ENCODE measurements at regions not wholly inside any gene's neighbourhood (a gene's known extent, or its start where the extent isn't known, plus 50 kb on each side); places are given as distances from the start of the nearest gene placed in this dataset.

DNA sequence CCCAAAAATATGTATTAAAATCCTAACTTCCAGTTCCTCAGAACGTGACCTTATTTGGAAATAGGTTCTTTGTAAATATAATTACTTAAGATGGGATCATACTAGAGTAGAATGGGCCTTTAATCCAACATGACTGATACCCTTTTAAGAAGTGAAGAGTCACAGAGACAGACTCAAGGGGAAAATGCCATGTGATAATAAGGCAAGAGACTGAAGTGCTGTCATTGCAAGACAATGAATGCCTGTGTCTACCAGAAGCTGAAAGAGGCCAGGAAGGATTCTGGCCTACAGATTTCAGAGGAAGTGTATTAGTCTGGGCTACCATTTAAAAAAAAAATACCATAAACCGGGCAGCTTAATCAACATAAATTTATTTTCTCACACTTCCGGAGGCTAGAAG, 85.9 kb upstream of the LRRC55 start:
- TF ChIP-seq, protein P1, sequence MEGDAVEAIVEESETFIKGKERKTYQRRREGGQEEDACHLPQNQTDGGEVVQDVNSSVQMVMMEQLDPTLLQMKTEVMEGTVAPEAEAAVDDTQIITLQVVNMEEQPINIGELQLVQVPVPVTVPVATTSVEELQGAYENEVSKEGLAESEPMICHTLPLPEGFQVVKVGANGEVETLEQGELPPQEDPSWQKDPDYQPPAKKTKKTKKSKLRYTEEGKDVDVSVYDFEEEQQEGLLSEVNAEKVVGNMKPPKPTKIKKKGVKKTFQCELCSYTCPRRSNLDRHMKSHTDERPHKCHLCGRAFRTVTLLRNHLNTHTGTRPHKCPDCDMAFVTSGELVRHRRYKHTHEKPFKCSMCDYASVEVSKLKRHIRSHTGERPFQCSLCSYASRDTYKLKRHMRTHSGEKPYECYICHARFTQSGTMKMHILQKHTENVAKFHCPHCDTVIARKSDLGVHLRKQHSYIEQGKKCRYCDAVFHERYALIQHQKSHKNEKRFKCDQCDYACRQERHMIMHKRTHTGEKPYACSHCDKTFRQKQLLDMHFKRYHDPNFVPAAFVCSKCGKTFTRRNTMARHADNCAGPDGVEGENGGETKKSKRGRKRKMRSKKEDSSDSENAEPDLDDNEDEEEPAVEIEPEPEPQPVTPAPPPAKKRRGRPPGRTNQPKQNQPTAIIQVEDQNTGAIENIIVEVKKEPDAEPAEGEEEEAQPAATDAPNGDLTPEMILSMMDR (conservative IDR thresholded peaks at IDR 0.05), result no peak
- Histone ChIP-seq H3K4me1 (ENCODE audit: insufficient read depth, low read length) (no peaks in the 10 kb centered on the region), H4K91ac (ENCODE audit: insufficient read length, low read depth, low read length) (no peak overlapping the region), H2AFZ (ENCODE audit: low read length) (no peak overlapping the region), H3K23me2 (ENCODE audit: insufficient read length, low read depth, low read length, poor library complexity, severe bottlenecking) (no peaks in the 10 kb centered on the region), H3K9ac (ENCODE audit: extremely low read depth, insufficient read length, low read length) (no peak overlapping the region), H2BK5ac (ENCODE audit: insufficient read length, low read length) (no peak overlapping the region), H3K27me3 (ENCODE audit: insufficient read depth, low read length) (no peaks in the 10 kb centered on the region), H2BK15ac (ENCODE audit: low read depth, low read length) (no peak overlapping the region), H3K23ac (ENCODE audit: insufficient read length, low read depth, low read length) (no peak overlapping the region), H4K20me1 (ENCODE audit: control insufficient read depth, insufficient read depth, insufficient read length) (no peaks in the 10 kb centered on the region), H2AK5ac (ENCODE audit: insufficient read length, low read length) (no peak overlapping the region), H3K4me2 (ENCODE audit: insufficient read depth, insufficient read length, low read length) (no peak overlapping the region), H3K79me1 (ENCODE audit: insufficient read depth, low read depth, low read length, poor library complexity, severe bottlenecking) (no peaks in the 10 kb centered on the region), H3K9me3 (ENCODE audit: control insufficient read depth, low read depth, low read length) (no peaks in the 10 kb centered on the region), H3K27ac (ENCODE audit: insufficient read length, low read depth, low read length) (no peak overlapping the region), H3T11ph (ENCODE audit: low read length) (no peak overlapping the region), H3K4ac (ENCODE audit: low read depth, low read length) (no peak overlapping the region), H3K18ac (ENCODE audit: insufficient read length, low read depth, low read length) (no peak overlapping the region), H4K8ac (replicated peaks; ENCODE audit: insufficient read length, low read depth, low read length) (no peak overlapping the region), H4K5ac (ENCODE audit: insufficient read length, low read depth, low read length) (no peak overlapping the region), H2BK12ac (ENCODE audit: insufficient read length, low read depth, low read length) (no peak overlapping the region), H3K56ac (ENCODE audit: insufficient read length, low read depth, low read length) (no peak overlapping the region), H2BK20ac (ENCODE audit: low read depth, low read length, poor library complexity, severe bottlenecking) (no peak overlapping the region), H3K79me2 (ENCODE audit: insufficient read depth, low read length) (no peaks in the 10 kb centered on the region), H2BK120ac (ENCODE audit: low read depth, low read length, poor library complexity, severe bottlenecking) (no peak overlapping the region), H3K14ac (ENCODE audit: insufficient read depth, low read length) (no peak overlapping the region)
- no CpG with 5 or more reads among the region's 3 CpGs for WGBS (ENCODE audit: extremely low coverage, insufficient read length, low lambda C conversion rate)
- Mint-ChIP-seq H3K4me3 (no peak overlapping the region), H3K4me1 (peaks cover 3% of the 10 kb centered on the region in 2 experiments; a peak in 3 of 4 replicates), H3K36me3 (ENCODE audit: insufficient read depth in 1 of 3, low read depth in 3 of 3) (no peaks in the 10 kb centered on the region), H3K27me3 (ENCODE audit: low read depth) (peaks cover 5% of the 10 kb centered on the region; the same call in 1 of the 2 replicates), H3K27ac (no peak overlapping the region), H3K9me3 (no peaks in the 10 kb centered on the region; a peak in 2 of 5 replicates)
- DNase-seq, result no peak
